ENCODE measurements at regions not wholly inside any gene's neighbourhood (a gene's known extent, or its start where the extent isn't known, plus 50 kb on each side); places are given as distances from the start of the nearest gene placed in this dataset.

GRCh38 chr1:99163671-99164070 is 100.6 kb upstream of the PLPPR4 start:
- no peak for DNase-seq

DNA sequence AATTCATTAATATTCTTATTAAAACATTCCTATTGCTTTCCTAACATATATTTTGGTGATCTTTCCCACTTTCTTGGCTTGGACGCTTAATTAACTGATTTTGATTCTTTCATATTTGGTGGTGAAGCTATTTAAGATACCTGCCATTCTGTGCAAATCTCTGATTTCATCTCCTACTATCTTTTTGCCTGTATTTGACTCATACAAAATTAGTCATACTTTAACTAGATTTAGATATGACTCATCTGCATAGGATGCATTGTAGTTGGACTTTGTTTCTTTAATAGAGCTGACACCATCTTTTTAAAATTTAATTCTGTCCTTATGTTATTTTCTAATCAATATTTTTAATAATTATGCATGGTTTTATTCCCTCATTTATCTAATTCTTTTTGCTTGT is 93.8 kb upstream of the PLPPR4 start:
- peak in 1 of 3 donors; percentile 6 for DNase-seq

- DNase-seq = no peak
Observed at GRCh38 chr1:99171184-99171813, 93.0 kb upstream of the PLPPR4 start.

GRCh38 chr1:99173282-99173681 is 91.0 kb upstream of the PLPPR4 start:
- no peak for DNase-seq

DNA sequence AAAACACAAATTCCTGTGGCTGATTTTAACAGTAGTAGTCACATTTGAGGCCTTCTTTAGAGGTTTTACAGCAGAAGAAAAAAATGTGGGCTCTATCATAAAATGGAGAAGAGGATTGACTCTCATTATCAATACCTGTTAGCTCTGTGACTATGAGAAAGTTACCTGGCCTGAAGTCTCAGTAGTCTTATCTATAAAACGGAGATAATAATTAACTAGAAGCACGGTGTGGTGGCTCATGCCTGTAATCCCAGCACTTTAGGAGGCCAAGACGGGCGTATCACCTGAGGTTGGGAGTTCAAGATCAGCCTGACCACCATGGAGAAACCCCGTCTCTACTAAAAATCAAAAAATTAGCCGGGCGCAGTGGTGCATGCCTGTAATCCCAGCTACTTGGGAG is 90.4 kb upstream of the PLPPR4 start:
- no peak for DNase-seq

GRCh38 chr1:99176753-99177152 is 87.5 kb upstream of the PLPPR4 start:
- DNase-seq = no peak

- peak in 1 of 3 donors; percentile 27 for DNase-seq
Observed at GRCh38 chr1:99177465-99177864, 86.8 kb upstream of the PLPPR4 start.

GRCh38 chr1:99180343-99180808 is 83.9 kb upstream of the PLPPR4 start:
- peak; percentile 73 to 90 (median 84) for DNase-seq

DNA sequence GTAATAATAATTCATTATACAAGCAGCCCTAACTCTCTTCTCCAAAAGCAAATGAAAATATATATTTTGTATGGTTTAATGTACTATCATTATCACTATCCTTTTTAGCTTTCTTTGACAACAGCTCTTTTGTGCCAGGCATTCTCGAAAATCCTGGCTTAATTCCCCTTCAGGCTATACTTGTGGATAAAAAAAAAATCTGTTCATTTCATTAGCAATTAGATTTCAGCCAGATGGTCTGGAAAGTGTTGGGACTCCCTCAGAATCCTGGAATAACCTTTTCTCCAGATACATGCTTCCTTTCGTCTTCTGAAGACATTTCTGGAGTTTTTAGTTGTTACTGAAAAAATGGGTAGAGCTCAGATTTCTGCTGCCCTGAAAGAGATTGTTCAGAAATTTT is 83.4 kb upstream of the PLPPR4 start:
- peak; percentile 7 to 54 (median 46) for DNase-seq

DNA sequence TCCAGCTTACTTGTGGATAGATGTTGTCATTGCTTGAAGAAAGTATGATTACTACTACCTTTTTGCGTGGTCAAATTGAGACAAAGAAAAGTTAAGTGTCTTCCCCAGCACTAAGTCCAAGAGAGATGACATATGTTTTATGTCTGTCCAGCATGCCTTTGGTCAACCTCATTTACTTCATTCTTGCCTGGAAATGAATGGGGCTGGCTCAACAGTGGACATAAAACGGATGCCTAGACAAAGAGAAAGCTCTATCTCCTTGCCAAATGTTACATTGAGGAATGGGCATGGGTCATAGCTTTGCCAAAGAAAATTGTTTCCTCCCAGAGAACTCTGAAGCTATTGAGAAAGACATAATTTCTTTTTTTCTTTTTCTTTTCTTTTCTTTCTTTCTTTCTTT is 82.4 kb upstream of the PLPPR4 start:
- no peak for DNase-seq

DNA sequence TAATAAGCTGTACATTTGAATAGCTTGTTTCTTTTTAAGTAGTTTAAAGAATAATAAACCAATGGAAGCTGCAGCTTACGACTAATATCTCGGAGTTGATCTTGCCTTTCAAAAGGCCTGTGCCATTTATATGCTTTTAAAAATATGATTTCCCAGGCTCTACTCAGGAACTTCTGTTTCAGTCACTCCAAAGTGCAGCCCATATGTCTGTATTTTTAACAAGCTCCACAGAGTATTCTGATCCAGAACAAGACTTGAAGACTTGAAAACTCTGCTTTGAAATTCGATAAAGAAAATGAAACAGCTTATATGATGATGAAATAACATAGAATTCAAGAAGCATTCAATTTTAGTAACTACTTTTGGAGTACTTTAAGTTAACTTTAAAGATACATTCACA is 79.1 kb upstream of the PLPPR4 start:
- no peak for DNase-seq

DNA sequence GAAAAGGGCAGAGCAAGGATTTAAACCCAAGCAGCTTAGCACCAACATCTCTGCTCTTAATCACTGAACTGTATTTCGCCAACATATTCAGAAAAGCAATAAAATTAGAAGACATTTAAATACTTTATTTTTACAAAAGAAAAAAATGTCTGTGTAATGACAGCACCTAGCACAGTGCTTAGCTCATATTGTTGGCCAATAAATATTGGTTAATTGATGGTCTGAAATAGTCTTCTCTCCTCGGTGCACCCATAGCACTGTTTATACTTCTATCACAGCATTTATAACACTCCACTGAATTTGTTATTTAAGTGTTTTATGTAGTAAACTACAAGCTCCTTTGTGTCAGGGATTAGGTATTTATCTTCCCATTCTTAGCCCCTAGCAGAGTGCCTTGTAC is 70.9 kb upstream of the PLPPR4 start:
- no peak for DNase-seq

- no peak for DNase-seq
Observed at GRCh38 chr1:99198393-99198792, 65.9 kb upstream of the PLPPR4 start.

- DNase-seq = no peak
Observed at GRCh38 chr1:99207216-99207615, 57.1 kb upstream of the PLPPR4 start.

Measured in muscle of back (tissue), 3 donors.